Epidermal melanocyte (primary cell): ENCODE measurements at regions not wholly inside any gene's neighbourhood (a gene's known extent, or its start where the extent isn't known, plus 50 kb on each side); places are given as distances from the start of the nearest gene placed in this dataset.

Source experiments
- DNase-seq: peaks from one replicate; pipeline ENCODE4 v3.0.0; 2011; ENCODE audit warnings: low spot score; ENCODE audit not compliant: insufficient read length

DNA sequence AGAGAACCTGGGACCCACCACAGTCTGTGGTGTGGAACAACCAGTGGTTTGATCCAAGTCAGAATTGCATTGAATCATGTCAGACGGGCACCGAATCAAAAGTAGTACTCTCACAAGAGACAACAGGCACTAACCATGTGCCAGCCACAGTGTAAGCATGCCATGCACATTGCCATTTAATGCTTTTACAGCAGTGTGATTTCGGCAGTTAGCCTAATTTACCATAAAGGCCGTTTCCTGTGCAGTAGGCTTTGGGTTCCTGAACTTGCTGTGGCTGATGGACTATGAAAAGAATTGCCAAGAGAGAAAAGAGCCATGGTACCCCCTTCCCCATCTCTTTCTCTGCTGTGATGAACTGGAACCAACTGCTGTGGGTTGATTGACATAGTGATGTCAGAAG is 540.6 kb downstream of the EBF1 start:
- DNase-seq, result no peak

DNA sequence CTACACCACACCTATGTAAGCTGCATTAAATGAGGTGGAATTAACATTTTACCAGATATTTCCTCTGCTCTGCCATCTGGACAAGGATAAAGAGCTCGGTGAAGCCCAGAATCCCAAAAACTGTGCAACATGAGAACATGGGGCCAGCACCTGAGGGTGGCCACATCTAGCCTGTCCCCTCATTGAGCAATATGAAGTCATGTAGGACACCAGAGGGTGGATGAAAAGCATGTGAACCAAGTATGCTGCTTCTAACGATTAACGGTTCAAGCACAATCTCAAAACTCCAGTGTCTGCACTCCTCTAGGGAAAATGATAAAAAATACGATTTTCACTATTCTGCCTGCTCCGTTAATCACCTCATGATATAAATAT is 545.8 kb downstream of the EBF1 start:
- no peak for DNase-seq

GRCh38 chr5:158553195-158553961 is 546.3 kb downstream of the EBF1 start:
- no peak for DNase-seq

DNA sequence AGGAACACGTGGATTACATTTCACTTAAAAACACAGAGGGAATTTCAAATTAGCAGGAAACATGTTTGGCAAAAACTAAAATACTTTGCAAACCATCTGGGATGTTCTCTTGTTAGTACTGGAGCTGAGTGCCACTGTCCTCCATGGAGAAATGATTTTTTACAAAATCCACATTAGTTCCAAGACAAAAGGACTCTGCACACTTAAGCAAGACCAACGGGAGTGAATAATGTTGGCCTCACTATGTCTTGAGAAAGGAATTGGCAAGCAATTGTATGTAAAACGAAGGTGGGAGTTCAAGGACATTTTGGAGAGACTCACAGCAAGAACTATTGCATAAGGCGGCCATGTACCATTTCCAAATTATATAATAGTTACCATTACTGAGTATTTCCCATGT is 547.5 kb downstream of the EBF1 start:
- no peak for DNase-seq

DNA sequence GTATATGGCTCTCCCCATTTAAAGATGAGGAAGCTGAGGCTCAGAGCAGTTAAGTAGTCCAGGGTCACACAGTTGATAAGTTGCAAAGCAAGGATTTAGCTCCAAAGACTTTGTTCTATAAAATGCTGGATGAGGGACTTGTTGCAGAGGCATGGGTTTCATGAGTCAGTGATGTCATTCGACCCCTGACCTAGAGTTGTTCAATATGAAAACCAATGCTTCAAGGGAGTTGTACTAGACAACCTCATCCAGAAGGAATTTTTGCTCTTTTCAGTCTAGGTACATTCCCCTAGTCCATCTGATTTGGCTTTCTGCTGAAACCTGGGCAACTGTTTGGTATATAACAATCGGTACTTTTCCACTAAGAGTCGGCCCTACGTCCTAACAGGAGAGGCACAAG is 550.4 kb downstream of the EBF1 start:
- no peak for DNase-seq

- DNase-seq, result no peak
These were observed 553.0 kb downstream of the EBF1 start for GRCh38 chr5:158546748-158547147.

GRCh38 chr5:158545949-158546530 is 553.7 kb downstream of the EBF1 start:
- DNase-seq, result no peak

DNA sequence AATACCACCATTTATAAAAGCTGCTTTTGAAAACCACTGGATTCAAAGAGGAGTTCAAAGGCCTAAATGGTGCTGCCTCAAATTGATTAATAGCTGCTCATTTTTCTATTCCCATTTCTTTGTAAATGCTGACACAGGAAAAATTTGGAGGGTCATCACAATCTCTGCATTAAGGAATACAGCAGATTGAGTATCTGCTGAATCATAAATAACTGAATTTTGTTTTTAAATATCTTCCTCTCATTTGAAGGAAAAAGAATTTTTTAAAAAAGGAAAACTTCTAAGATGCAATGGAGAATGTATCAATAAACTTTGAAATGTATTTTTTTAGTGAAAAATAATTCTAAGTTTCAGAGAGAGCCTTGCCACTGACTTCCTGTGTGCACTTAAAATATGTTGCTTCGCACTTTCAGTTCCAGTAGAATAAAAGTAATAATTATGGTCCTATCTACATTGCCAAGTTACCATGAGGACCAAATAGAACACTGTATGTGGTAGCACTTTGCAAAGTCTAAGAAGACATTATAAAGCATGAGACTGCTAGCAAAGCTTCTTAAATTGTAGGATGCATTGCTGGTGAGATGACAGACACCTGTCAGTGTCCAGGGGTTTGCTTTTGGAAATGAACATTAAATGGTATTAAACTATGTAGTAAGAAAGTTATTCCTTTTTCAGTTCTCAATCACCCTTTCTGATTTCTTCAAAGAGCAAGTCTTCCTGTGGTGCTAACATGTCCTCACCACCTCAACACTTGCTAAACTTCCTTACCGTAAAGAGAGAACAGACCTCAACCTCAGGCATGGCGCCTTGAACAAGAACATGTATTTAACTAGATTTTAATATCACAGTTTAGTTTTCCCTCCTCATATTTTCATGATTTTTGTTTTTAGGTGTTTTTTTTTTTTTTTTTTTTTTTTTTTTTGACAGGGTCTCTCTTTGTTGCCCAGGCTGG is 555.1 kb downstream of the EBF1 start:
- DNase-seq, result no peak

DNA sequence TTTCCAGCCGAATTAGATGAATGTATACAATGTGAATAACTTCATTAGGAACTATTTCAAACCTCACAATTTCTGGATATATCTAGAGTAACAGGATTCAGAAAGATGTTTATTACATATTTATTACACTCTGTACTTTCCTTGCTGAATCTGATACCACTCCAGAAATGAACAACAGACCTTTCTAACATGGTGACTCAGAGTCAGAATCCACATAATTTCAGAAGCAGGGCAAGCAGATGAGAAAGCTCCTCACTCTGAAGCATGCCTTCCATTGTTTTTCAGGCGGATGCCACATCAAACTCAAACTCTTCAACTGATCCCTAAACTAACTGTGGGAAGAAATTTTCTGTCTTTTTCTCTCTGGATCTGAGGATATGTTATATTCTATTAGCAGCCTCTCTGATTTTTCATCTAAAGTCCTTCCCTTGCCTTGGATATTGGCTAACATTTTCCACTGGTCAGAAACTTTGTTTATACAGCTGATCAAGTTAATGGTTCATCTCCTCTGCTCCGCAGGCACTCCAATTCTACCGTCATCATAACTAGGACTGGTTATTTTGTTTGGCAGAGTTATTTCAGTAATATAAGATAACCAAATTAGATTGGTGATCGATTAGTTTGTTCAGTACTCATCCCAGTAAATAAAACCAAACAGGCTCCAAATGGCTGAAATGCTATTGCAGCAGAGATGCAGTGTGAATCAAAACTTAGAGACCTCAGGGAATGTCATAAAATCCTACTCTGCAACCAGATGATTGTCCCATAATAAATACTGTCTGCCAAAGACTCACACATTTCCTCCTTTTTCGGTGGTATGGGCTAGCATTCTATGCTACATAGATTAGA is 556.0 kb downstream of the EBF1 start:
- no peak for DNase-seq

DNA sequence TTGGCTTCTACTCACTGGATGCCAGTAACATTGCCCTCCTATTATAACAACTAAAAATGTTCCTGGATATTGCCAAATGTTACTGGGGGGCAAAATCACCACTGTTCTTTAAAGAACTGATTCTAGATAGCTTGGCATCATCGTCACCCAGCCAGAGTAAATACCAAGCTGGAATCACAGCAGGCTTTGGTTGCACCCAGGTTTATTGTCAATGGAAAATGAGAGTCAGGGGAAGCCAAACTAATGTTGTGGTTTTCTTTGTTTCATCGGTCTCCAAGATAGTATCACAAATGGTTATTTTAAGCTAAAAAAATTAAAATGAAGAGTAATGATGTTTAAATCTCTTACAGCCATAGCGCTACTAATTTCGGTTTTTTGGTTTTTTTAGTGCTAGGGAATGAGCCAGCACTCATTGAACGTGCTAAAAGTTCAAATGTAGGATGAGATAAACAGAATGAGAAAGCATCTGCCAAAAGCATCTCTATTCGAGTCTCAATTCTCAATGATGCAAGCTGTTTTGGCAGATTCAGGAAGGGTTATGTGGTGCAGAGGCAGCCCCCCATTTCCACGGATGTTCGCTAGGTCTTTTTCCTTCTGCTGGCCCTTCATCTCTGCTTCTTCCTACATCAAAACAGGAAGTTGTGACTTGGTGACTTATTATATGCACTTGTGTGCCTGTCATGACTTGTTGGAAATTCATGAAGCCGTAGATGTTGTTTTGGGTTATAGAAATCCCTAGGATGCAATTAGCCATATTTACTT is 558.0 kb downstream of the EBF1 start:
- no peak for DNase-seq

DNA sequence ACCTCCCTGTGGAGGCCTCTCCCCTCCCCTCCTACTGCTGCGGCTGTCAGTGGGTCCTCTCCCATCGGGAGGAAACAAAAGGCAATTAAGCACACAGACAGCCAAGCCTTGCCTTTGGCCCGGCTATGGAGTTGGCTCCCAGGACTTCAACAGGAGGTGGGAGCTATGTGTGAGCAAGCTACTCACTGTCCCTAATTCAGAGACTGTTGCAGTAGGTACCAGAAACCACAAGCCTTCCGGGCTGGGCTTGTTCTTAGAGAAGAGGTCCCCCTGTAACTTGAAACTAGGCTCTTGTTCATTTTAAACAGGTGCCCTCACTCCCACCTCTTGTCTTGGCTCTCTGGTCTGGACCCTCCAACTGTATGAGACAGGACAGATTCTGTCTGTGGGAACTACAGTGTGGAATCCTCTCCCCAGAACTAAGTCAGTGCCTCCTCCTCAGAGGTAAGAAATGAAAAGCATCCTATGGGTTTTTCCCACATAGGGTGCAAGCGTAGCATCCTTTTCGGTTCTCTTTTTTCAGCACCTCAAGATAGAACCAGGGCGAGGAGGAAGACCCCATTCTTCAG is 561.1 kb downstream of the EBF1 start:
- no peak for DNase-seq

DNA sequence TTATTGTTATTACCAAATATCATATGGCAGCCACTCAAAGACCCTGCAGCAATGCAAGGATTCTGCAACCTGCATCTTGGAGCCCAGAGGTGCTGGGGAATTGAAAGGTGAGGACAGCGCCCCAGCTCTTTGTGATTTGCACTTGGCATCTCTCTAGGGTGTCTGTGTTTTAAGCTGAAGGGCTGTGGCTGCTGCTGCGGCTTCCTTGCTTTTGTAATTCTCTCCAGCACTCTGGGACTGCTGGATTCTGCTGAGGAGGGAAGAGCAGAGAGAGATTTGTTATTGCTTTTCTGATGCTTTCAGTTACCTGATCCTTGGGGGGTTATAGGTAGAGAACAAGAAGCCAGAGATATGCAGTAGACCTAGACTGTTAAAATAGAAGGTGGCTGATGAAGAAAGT is 562.4 kb downstream of the EBF1 start:
- DNase-seq, result no peak

DNA sequence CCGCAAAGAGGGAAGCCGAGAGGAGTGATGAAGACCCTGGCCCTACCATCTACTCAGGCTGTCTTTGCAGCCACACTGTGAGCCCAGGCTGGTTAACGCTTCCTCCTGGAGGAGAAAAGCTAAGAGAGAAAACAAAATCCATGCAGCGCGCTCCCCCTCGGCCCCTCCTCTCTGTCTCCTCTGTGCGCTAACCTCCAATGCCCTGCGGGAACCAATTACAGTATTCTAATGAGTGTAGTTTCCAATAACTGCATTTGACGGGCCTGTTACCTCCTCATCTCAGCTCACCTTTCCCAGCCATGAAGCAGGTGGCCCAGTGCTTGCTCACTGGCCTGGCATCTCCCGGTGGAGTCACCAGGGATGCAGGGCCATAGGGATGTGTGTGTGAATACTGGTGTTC is 565.5 kb downstream of the EBF1 start:
- DNase-seq, result no peak

- DNase-seq, result no peak
These were observed 567.0 kb downstream of the EBF1 start for GRCh38 chr5:158532739-158533138.

DNA sequence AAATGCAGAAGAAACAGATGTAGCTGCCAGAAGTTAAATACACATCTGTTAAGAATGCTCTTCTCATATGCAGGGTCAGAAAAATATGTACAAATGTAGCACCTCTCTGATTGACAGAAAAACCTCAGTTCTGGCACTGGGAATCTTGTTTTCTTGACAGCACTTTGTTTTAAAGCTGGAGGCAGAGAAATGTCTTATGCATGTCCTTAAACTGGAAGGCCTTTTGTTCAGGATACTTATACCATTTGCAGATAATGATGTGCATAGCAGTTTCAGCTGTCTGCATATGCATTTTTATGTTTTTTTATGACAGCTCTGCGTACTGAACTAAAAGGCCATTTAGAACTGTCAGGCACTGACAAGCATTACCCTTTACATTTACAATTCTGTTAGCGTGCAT is 567.9 kb downstream of the EBF1 start:
- no peak for DNase-seq

GRCh38 chr5:158530115-158530514 is 569.6 kb downstream of the EBF1 start:
- DNase-seq, result no peak

DNA sequence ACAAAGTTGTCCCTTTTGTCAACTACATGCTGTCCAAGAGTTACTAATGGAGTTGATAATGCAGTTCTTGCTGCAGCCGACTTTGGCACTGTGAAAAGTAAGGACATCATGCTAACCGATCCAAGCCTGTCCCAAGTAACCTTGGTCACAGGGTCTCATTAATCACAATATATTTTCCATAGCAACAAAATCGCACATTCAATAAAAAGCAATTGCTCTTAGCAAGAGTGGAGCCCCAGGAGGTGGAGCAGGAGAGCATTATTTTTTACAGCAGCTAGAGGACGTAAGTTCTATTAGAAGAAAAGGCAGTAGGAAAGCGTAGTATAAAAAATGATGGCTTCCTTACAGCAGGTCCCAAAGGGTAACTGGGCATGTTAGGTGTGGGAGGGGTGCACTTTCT is 570.3 kb downstream of the EBF1 start:
- DNase-seq, result no peak

- DNase-seq, result no peak
These were observed 574.1 kb downstream of the EBF1 start for GRCh38 chr5:158525663-158526062.

- DNase-seq, result no peak
These were observed 575.6 kb downstream of the EBF1 start for GRCh38 chr5:158524070-158524469.

DNA sequence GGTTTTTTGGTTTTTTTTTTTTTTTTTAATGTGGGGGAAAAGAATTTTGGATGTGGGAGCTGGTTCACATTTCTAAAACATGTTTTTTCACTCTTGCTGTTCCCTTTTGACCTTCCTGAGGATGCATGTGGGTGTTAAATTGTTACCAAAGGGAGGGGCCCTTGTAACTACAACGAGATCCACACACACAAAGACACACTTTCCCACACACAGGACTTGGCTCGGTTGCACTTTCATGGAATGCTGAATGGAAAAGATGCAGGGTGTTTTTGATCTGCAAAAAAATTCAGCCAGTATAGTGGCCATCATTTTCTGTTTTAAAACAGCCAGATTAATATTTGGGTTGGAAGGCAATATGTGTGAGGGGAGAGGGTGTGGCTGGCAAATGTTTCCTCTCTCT is 576.9 kb downstream of the EBF1 start:
- no peak for DNase-seq
